IPS-15b (cell line): ENCODE measurements at regions not wholly inside any gene's neighbourhood (a gene's known extent, or its start where the extent isn't known, plus 50 kb on each side); places are given as distances from the start of the nearest gene placed in this dataset.
"Not testable (repeated sequence)": the region's sequence is repeated elsewhere in the genome, so short reads cannot be mapped to it uniquely, and the experiment has no call there.

Experiments used
- H3K27me3 ChIP-seq: one replicate; pipeline ENCODE4 v1.6.1; 2013; ENCODE audit warnings: low read length; ENCODE audit not compliant: control insufficient read depth, insufficient read depth
- H3K36me3 ChIP-seq: one replicate; pipeline ENCODE4 v1.6.1; 2013; ENCODE audit warnings: low read length; ENCODE audit not compliant: control insufficient read depth, insufficient read depth
- H3K4me1 ChIP-seq: one replicate; pipeline ENCODE4 v1.6.1; 2013; ENCODE audit warnings: mild to moderate bottlenecking, low read length; ENCODE audit not compliant: control insufficient read depth, insufficient read depth
- H3K4me3 ChIP-seq: one replicate; pipeline ENCODE4 v1.5.1; 2013; ENCODE audit warnings: low read depth, low read length
- H3K9ac ChIP-seq: one replicate; pipeline ENCODE4 v1.6.1; 2013; ENCODE audit warnings: low read depth, mild to moderate bottlenecking, low read length
- H3K9me3 ChIP-seq: one replicate; pipeline ENCODE4 v1.6.1; 2013; ENCODE audit warnings: mild to moderate bottlenecking, low read length; ENCODE audit not compliant: control insufficient read depth, insufficient read depth

- H3K36me3 ChIP-seq: no peaks in the 10 kb centered on the region
- no peak overlapping the region for H3K9ac ChIP-seq
- H3K4me3 ChIP-seq: no peak overlapping the region
- H3K4me1 ChIP-seq: no peaks in the 10 kb centered on the region
- H3K9me3 ChIP-seq: no peaks in the 10 kb centered on the region
- H3K27me3 ChIP-seq: no peaks in the 10 kb centered on the region
Observed at GRCh38 chr17:70717042-70717441, 547.7 kb downstream of the KCNJ2 start.

- H3K27me3 ChIP-seq: no peaks in the 10 kb centered on the region
- no peak overlapping the region for H3K9ac ChIP-seq
- no peak overlapping the region for H3K4me3 ChIP-seq
- no peaks in the 10 kb centered on the region for H3K36me3 ChIP-seq
- no peaks in the 10 kb centered on the region for H3K9me3 ChIP-seq
- no peaks in the 10 kb centered on the region for H3K4me1 ChIP-seq
Observed at GRCh38 chr17:70736375-70736957, 567.1 kb downstream of the KCNJ2 start.

DNA sequence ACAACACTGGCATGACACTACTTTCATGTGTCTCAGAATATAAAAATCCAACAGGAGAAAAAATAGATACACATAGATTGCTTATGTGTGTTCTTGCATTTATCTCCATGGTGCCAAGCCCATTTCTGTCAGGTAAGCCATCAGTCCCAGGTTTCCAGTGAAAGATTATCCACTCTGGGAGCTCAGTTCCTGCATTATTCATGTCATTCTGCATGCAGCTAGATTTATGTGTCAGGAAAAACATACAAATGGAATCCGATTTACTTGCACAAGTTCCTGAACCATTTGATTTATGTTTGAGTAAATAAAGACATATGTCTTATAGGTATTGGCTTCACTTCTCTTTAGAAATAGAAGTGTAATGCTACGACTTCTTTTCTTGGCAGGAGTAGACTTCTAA, 569.7 kb downstream of the KCNJ2 start:
- Histone ChIP-seq H3K9me3 (no peaks in the 10 kb centered on the region), H3K27me3 (no peaks in the 10 kb centered on the region), H3K36me3 (no peaks in the 10 kb centered on the region)

GRCh38 chr17:70746574-70746973, 577.2 kb downstream of the KCNJ2 start:
- H3K27me3 ChIP-seq, H3K9me3 ChIP-seq, H3K4me3 ChIP-seq, H3K36me3 ChIP-seq, H3K4me1 ChIP-seq, H3K9ac ChIP-seq: not testable (repeated sequence)

More for the DNA sequence above, 569.7 kb downstream of the KCNJ2 start:
- Histone ChIP-seq H3K4me1 (no peaks in the 10 kb centered on the region), H3K4me3 (no peak overlapping the region), H3K9ac (no peak overlapping the region)

- H3K27me3 ChIP-seq: no peaks in the 10 kb centered on the region
- no peaks in the 10 kb centered on the region for H3K36me3 ChIP-seq
- no peak overlapping the region for H3K4me3 ChIP-seq
- H3K9me3 ChIP-seq: no peaks in the 10 kb centered on the region
- H3K4me1 ChIP-seq: no peaks in the 10 kb centered on the region
- H3K9ac ChIP-seq: no peak overlapping the region
Observed at GRCh38 chr17:70750983-70751382, 581.7 kb downstream of the KCNJ2 start.

- H3K4me1 ChIP-seq, H3K36me3 ChIP-seq, H3K9me3 ChIP-seq, H3K27me3 ChIP-seq, H3K4me3 ChIP-seq, H3K9ac ChIP-seq: not testable (repeated sequence)
Observed at GRCh38 chr17:70752461-70752860, 583.1 kb downstream of the KCNJ2 start.

DNA sequence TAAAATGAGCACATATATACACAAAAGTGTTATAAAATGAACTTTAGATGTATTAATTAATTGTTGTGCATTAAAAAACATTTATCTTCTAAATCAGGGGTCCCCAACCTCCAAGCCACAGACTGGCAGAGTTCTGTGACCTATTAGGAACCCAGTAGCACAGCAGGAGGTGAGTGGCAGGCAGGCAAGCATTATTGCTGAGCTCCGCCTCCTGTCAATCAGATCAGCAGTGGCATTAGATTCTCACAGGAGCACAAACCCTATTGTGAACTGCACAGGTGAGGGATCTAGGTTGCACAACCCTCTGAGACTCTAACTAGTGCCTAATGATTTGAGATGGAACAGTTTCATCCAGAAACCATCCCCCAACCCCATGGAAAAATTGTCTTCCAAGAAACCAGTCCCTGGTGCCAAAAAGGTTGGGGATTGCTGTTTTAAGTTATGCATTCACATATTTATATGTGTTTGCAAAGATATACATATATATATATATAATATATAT, 583.7 kb downstream of the KCNJ2 start:
- H3K9me3 ChIP-seq: no peaks in the 10 kb centered on the region
- H3K9ac ChIP-seq: no peak overlapping the region
- H3K36me3 ChIP-seq: no peaks in the 10 kb centered on the region
- H3K4me1 ChIP-seq: no peaks in the 10 kb centered on the region
- no peak overlapping the region for H3K4me3 ChIP-seq
- H3K27me3 ChIP-seq: no peaks in the 10 kb centered on the region

GRCh38 chr17:70763018-70763417, 593.7 kb downstream of the KCNJ2 start:
- H3K4me1 ChIP-seq: no peaks in the 10 kb centered on the region
- H3K9ac ChIP-seq: no peak overlapping the region
- no peak overlapping the region for H3K4me3 ChIP-seq
- no peaks in the 10 kb centered on the region for H3K27me3 ChIP-seq
- no peaks in the 10 kb centered on the region for H3K36me3 ChIP-seq
- no peaks in the 10 kb centered on the region for H3K9me3 ChIP-seq

DNA sequence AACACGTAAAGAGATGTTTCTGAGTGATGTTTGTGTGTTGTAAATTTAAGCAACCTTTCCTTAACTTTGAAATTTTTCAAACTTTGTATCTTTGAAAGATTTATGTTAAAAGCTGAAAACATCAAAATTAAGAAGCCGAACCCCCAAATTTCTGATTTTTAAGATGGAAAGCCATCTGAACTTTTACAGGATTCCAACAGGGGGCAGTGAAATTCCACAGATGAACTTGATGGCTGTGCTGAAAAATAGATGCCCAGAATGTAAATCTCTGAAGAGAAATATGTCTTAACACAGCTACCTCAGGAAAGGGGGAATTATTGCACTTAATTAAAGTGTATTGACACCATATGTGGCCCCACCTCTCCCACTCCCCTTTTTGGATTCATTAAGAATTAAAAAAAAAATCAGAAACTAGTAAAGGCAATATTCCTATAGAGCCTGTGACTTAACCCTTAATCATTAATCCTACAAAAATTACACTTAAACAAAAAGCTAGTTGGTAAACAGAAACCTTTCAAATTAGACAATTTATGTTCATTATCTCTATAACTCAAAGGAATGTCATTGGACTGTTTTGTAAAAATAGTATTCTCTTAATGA, 597.9 kb downstream of the KCNJ2 start:
- H3K4me3 ChIP-seq: no peak overlapping the region

GRCh38 chr17:70769956-70770355, 600.6 kb downstream of the KCNJ2 start:
- H3K9me3 ChIP-seq: no peaks in the 10 kb centered on the region
- no peak overlapping the region for H3K4me3 ChIP-seq
- no peaks in the 10 kb centered on the region for H3K4me1 ChIP-seq
- H3K27me3 ChIP-seq: no peaks in the 10 kb centered on the region
- no peak overlapping the region for H3K9ac ChIP-seq
- H3K36me3 ChIP-seq: no peaks in the 10 kb centered on the region

More for the DNA sequence above, 597.9 kb downstream of the KCNJ2 start:
- H3K36me3 ChIP-seq: no peaks in the 10 kb centered on the region
- no peak overlapping the region for H3K9ac ChIP-seq
- no peaks in the 10 kb centered on the region for H3K27me3 ChIP-seq
- H3K9me3 ChIP-seq: no peaks in the 10 kb centered on the region
- no peaks in the 10 kb centered on the region for H3K4me1 ChIP-seq

DNA sequence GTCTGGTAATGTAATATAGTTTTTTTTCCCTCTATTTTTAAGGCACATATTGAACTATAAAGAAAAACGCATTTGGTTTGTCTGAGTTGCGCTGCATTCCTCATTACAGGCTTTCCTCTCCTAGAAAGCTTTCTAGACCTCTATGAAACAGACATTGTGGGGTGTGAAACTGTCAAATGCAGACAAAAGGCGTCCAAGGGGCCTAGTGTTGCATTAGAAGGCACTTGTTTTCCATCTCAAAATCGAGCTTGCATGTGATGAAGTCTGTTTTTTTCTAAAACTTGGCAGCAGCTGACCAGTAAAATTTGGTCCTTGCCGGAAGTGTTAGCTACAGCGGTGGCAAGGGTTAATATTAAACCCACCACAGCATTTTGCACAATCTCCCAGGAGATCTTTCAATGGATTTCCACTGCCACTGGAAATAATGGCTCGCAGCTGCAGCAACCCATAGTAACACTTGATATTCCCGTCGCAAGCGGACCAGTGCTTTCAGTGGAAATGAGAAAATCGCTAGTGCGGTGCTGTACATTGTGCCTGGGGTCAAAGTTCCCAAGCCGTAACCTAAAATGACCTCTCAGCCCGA, 602.6 kb downstream of the KCNJ2 start:
- Histone ChIP-seq H3K36me3 (no peaks in the 10 kb centered on the region), H3K4me1 (no peaks in the 10 kb centered on the region), H3K9me3 (no peaks in the 10 kb centered on the region), H3K27me3 (no peaks in the 10 kb centered on the region), H3K4me3 (no peak overlapping the region), H3K9ac (no peak overlapping the region)

DNA sequence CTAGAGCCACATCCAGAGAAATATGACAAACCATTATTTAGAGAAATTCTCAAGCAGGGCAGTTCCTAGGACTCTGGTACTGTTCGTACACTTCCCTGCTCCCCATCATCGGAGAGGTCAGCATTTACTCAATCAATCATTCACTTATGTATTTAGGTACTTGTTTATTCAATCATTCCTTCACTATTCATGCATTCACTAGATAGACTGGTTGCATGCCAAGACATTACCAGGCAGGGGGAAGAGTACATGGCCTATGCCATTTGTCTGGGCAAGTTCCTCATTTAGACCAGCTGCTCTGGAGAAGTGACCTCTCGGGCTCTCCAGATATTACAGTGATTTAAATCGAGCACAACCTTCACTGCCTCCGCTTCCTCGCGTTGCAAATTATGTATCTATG, 603.4 kb downstream of the KCNJ2 start:
- no peaks in the 10 kb centered on the region for H3K4me1 ChIP-seq
- H3K4me3 ChIP-seq: no peak overlapping the region
- no peaks in the 10 kb centered on the region for H3K9me3 ChIP-seq
- H3K27me3 ChIP-seq: no peaks in the 10 kb centered on the region
- no peaks in the 10 kb centered on the region for H3K36me3 ChIP-seq
- H3K9ac ChIP-seq: no peak overlapping the region
